ENCODE measurements at regions not wholly inside any gene's neighbourhood (a gene's known extent, or its start where the extent isn't known, plus 50 kb on each side); places are given as distances from the start of the nearest gene placed in this dataset.

DNA sequence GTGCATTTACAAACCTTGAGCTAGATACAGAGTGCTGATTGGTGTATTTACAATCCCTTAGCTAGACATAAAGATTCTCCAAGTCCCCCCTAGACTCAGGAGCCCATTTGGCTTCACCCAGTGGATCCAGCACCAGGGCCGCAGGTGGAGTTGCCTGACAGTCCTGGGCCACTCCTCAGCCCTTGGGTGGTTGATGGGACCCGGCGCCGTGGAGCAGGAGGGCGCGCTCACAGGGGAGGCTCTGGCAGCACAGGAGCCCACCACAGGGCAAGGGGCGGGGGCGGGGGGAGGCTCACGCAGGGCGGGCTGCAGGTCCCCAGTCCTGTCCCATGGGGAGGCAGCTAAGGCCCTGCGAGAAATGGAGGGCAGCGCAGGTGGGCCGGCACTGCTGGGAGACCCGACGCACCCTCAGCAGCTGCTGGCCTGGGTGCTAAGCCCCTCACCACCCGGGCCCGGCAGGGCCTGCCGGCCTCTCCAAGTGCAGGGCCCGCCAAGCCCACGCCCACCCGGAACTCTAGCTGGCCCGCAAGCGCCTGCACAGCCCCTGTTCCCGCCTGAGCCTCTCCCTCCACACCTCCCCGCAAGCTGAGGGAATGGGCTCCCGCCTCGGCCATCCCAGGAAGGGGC, 613.5 kb downstream of the TLE4 start:
- ATAC-seq (no peak), DNase-seq (no peak)
- no peaks in the 10 kb centered on the region for H3K27me3 ChIP-seq
- no peak overlapping the region for H3K4me3 ChIP-seq
- H3K27ac ChIP-seq = no peak overlapping the region
- H3K4me1 ChIP-seq = no peaks in the 10 kb centered on the region
- intact Hi-C loops (cut with DNase I) = no loop called here
- no peak for TF ChIP-seq POLR2A (IDR thresholded peaks at IDR 0.05)
- peaks cover 0 to 15% (median 4%) of the 10 kb centered on the region in 12 donors for H3K9me3 ChIP-seq
- no peaks in the 10 kb centered on the region for H3K36me3 ChIP-seq
- WGBS, 4 donors = 96 to 97% (median 96%) methylated on average over 14 to 27 of the region's 27 CpGs

DNA sequence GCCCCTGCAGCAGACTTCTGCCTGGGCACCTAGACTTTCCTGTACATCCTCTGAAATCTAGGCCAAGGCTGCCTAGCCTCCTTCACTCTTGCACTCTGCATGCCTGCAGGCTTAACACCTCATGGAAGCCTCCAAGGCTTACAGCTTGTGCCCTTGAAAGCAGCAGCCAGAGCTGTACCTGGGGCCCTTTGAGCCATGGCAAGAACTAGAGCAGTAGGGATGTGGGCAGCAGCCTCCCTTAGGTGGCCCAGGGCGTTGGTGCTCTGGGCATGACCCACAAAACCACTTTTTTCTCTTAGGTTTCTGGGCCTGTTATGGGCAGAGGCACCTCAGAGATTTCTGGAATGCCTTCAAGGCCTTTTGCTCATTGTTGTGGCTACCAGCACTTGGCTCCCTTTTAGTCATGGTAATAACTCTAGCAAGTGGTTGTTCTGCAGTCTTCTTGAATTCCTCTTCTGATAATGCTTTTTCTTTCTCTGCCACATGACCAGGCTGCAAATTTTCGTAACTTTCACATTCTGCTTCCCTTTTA, 606.2 kb downstream of the TLE4 start:
- H3K9me3 ChIP-seq = peaks cover 0 to 29% (median 9%) of the 10 kb centered on the region in 12 donors
- no peak for ATAC-seq
- H3K4me1 ChIP-seq = no peaks in the 10 kb centered on the region
- intact Hi-C loops (cut with DNase I) = loop anchor here in 1 of 10 donors (10.0 kb wide), 1 partner anchor 613 kb away; no protein-coding TSS in a partner anchor
- H3K27ac ChIP-seq = no peak overlapping the region
- no peak for DNase-seq
- WGBS, 4 donors = 66 to 85% (median 74%) methylated on average over 2 of the region's 2 CpGs
- H3K4me3 ChIP-seq = no peak overlapping the region
- no peaks in the 10 kb centered on the region for H3K36me3 ChIP-seq
- TF ChIP-seq, protein P1, sequence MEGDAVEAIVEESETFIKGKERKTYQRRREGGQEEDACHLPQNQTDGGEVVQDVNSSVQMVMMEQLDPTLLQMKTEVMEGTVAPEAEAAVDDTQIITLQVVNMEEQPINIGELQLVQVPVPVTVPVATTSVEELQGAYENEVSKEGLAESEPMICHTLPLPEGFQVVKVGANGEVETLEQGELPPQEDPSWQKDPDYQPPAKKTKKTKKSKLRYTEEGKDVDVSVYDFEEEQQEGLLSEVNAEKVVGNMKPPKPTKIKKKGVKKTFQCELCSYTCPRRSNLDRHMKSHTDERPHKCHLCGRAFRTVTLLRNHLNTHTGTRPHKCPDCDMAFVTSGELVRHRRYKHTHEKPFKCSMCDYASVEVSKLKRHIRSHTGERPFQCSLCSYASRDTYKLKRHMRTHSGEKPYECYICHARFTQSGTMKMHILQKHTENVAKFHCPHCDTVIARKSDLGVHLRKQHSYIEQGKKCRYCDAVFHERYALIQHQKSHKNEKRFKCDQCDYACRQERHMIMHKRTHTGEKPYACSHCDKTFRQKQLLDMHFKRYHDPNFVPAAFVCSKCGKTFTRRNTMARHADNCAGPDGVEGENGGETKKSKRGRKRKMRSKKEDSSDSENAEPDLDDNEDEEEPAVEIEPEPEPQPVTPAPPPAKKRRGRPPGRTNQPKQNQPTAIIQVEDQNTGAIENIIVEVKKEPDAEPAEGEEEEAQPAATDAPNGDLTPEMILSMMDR (IDR thresholded peaks at IDR 0.05) = no peak
- TF ChIP-seq POLR2A (IDR thresholded peaks at IDR 0.05) = no peak
- no peaks in the 10 kb centered on the region for H3K27me3 ChIP-seq

DNA sequence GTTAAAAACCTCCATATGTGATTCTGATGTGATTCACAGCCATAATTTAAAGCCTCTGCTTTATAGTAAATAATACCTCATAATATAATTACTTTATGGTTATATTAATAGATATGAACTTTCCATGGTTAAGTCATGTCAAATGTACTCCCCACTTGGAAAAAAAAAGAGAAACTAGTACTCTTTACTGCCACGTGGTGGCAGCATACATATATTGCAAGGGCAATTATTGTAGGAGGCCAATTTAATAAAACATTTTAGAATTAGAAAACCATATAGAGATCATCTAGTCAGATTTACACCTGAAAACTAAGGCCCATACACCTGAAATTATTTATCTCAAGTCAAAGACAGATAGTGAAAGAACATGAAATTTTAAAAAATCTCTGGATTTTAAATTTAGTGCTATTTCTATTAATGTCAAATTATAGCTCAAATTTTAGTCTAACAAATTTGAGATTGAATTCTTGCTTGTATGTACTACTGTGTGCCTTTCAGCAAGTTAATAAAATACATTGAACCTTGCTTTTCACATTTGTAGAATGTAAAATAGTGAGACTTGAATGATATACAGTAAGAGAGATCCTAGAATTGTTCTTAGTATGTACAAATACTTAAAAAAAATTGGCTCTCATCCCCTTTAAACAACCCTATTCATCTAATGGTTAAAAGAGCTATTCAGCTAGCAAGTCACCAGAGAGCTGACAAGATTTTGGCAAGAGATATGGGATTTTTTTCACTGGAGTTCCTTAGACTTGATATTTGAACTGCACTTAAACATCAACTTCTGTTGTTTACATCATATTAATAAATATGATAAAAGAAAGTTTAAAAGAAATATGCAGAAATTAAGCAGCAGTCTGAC, 603.8 kb downstream of the TLE4 start:
- intact Hi-C loops (cut with DNase I) = loop anchor here in 1 of 10 donors (10.0 kb wide), 1 partner anchor 611 kb away; no protein-coding TSS in a partner anchor
- DNase-seq = no peak
- 2 to 3% (median 3%) methylated on average over 1 of the region's 1 CpG for WGBS, 4 donors
- TF ChIP-seq, protein P1 (IDR thresholded peaks at IDR 0.05) = peak; percentile 62 to 84 (median 74)
- no peak for TF ChIP-seq POLR2A (IDR thresholded peaks at IDR 0.05)
- ATAC-seq = no peak
- Histone ChIP-seq H3K9me3 (peaks cover 0 to 20% (median 0%) of the 10 kb centered on the region in 12 donors), H3K4me1 (no peaks in the 10 kb centered on the region), H3K27me3 (no peaks in the 10 kb centered on the region), H3K36me3 (no peaks in the 10 kb centered on the region), H3K27ac (no peak overlapping the region), H3K4me3 (no peak overlapping the region)

DNA sequence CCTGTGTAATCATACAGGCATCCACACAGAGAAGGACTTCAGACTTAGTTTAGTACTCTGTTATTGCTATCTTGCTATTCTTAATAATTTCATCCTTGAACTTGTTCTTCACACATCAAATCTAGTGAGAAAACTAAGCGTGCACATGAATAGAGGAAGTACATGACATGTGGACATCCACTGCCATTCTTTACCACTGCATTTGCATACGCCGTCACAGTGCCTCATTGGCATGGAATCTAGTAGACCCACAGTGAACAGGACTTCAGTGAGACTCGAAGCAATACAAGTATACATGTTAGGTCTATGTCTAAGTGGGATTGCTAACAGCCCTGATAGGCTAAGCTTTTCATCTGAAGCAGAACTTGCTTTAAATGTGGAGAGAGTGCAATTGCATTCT, 592.1 kb downstream of the TLE4 start:
- H3K4me1 ChIP-seq = no peaks in the 10 kb centered on the region

More for the DNA sequence above, 592.1 kb downstream of the TLE4 start:
- intact Hi-C loops (cut with DNase I) = no loop called here
- H3K36me3 ChIP-seq = no peaks in the 10 kb centered on the region
- H3K9me3 ChIP-seq = no peaks in the 10 kb centered on the region
- ATAC-seq = no peak
- TF ChIP-seq POLR2A (IDR thresholded peaks at IDR 0.05) = no peak
- TF ChIP-seq, protein P1 (IDR thresholded peaks at IDR 0.05) = no peak
- no peak overlapping the region for H3K27ac ChIP-seq
- DNase-seq = no peak
- no peaks in the 10 kb centered on the region for H3K27me3 ChIP-seq
- 81 to 94% (median 87%) methylated on average over 4 of the region's 4 CpGs for WGBS, 4 donors
- no peak overlapping the region for H3K4me3 ChIP-seq
